ENCODE measurements at regions not wholly inside any gene's neighbourhood (a gene's known extent, or its start where the extent isn't known, plus 50 kb on each side); places are given as distances from the start of the nearest gene placed in this dataset.

- Histone ChIP-seq H3K27ac (ENCODE audit: low read depth in 2 of 2, low read length in 1 of 2) (no peak overlapping the region), H3K9me3 (ENCODE audit: control insufficient read depth in 2 of 2, insufficient read depth in 1 of 2, low read depth in 1 of 2, low read length in 1 of 2) (no peaks in the 10 kb centered on the region), H3K27me3 (ENCODE audit: control insufficient read depth in 1 of 2, insufficient read depth in 2 of 2, low read length in 2 of 2) (no peaks in the 10 kb centered on the region), H3K4me3 (ENCODE audit: low read depth in 1 of 2, low read length in 2 of 2) (no peak overlapping the region), H3K36me3 (ENCODE audit: control insufficient read depth in 2 of 2, insufficient read depth in 2 of 2, low read length in 1 of 2) (peaks cover 15 to 16% of the 10 kb centered on the region in 2 donors), H3K4me1 (ENCODE audit: control insufficient read depth in 2 of 2, insufficient read depth in 2 of 2, low read length in 1 of 2) (peaks cover 0 to 2% of the 10 kb centered on the region in 2 donors)
- 77 to 88% methylated on average over 4 of the region's 4 CpGs for WGBS, 2 donors
Measured at GRCh38 chr16:27676839-27677238, 126.9 kb downstream of the KATNIP start.

DNA sequence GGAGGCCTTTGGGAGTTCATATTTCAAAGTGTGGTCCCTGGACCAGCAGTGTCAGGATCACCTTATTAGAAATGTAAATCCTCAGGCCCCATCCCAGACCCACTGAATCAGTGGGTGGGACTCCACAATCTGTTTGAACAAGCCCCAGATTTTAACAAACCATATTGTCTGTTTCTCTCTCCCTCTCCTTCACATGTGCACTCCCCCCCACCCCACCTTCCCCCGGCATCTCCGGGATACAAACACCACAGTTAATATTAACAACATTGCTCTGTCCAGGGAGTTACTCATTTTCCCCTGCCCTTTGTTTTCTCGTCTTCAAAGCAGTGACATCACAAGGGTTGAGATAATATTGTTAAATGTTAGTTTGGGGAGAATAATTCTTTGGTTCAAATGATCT is 127.3 kb downstream of the KATNIP start:
- WGBS, 2 donors = 65 to 73% methylated on average over 3 of the region's 3 CpGs
- Histone ChIP-seq H3K27me3 (ENCODE audit: control insufficient read depth in 1 of 2, insufficient read depth in 2 of 2, low read length in 2 of 2) (no peaks in the 10 kb centered on the region), H3K4me1 (ENCODE audit: control insufficient read depth in 2 of 2, insufficient read depth in 2 of 2, low read length in 1 of 2) (peaks cover 0 to 2% of the 10 kb centered on the region in 2 donors), H3K4me3 (ENCODE audit: low read depth in 1 of 2, low read length in 2 of 2) (no peak overlapping the region), H3K9me3 (ENCODE audit: control insufficient read depth in 2 of 2, insufficient read depth in 1 of 2, low read depth in 1 of 2, low read length in 1 of 2) (no peaks in the 10 kb centered on the region), H3K36me3 (ENCODE audit: control insufficient read depth in 2 of 2, insufficient read depth in 2 of 2, low read length in 1 of 2) (peaks cover 15 to 17% of the 10 kb centered on the region in 2 donors), H3K27ac (ENCODE audit: low read depth in 2 of 2, low read length in 1 of 2) (no peak overlapping the region)

DNA sequence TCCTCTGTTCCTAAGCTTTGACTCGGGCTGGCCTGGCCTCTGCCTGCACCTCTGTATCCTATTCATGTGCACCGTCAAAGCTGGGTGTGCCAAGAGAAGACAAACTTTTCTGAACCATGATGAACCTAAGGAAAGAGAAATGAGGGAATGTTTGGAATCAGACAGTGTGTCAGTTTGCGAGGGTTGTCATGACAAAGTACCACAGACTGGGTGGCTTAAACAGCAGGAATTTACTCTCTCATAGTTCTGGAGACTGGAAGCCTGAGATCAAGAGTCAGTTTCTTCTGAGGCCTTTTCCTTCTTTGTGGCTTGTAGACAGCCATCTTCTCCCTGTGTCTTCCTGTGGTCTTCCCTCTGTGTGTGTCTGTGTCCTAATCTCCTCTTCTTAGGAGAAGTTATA is 129.0 kb downstream of the KATNIP start:
- Histone ChIP-seq H3K27ac (ENCODE audit: low read depth in 2 of 2, low read length in 1 of 2) (no peak overlapping the region), H3K9me3 (ENCODE audit: control insufficient read depth in 2 of 2, insufficient read depth in 1 of 2, low read depth in 1 of 2, low read length in 1 of 2) (no peaks in the 10 kb centered on the region), H3K36me3 (ENCODE audit: control insufficient read depth in 2 of 2, insufficient read depth in 2 of 2, low read length in 1 of 2) (peaks cover 11 to 25% of the 10 kb centered on the region in 2 donors), H3K27me3 (ENCODE audit: control insufficient read depth in 1 of 2, insufficient read depth in 2 of 2, low read length in 2 of 2) (no peaks in the 10 kb centered on the region), H3K4me1 (ENCODE audit: control insufficient read depth in 2 of 2, insufficient read depth in 2 of 2, low read length in 1 of 2) (no peaks in the 10 kb centered on the region), H3K4me3 (ENCODE audit: low read depth in 1 of 2, low read length in 2 of 2) (no peak overlapping the region)
- 90 to 92% methylated on average over 3 of the region's 3 CpGs for WGBS, 2 donors

GRCh38 chr16:27679899-27680298 is 130.0 kb downstream of the KATNIP start:
- H3K36me3 ChIP-seq (ENCODE audit: control insufficient read depth in 2 of 2, insufficient read depth in 2 of 2, low read length in 1 of 2) = peaks cover 11 to 23% of the 10 kb centered on the region in 2 donors
- no peaks in the 10 kb centered on the region for H3K9me3 ChIP-seq (ENCODE audit: control insufficient read depth in 2 of 2, insufficient read depth in 1 of 2, low read depth in 1 of 2, low read length in 1 of 2)
- no peaks in the 10 kb centered on the region for H3K4me1 ChIP-seq (ENCODE audit: control insufficient read depth in 2 of 2, insufficient read depth in 2 of 2, low read length in 1 of 2)
- WGBS, 2 donors = 82 to 88% methylated on average over 7 of the region's 7 CpGs
- no peaks in the 10 kb centered on the region for H3K27me3 ChIP-seq (ENCODE audit: control insufficient read depth in 1 of 2, insufficient read depth in 2 of 2, low read length in 2 of 2)
- H3K27ac ChIP-seq (ENCODE audit: low read depth in 2 of 2, low read length in 1 of 2) = no peak overlapping the region
- no peak overlapping the region for H3K4me3 ChIP-seq (ENCODE audit: low read depth in 1 of 2, low read length in 2 of 2)

DNA sequence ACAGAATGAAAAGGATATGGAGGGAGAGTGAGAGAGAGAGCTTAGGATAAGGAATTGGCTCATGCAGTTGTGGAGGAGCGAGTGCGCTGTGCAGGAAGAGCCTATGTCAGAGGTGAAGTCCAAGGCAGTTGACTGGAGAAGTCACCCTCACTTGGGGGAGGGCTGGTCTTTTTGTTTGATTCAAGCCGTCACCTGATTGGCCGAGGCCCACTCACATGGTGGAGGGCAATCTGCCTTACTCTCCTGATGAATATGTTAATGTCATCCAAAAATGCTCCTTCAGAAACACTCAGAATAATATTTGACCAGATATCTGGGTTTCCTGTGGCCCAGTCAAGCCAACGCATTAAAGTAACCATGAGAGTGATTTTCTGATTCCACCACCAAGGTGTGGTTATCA is 131.7 kb downstream of the KATNIP start:
- Histone ChIP-seq H3K4me3 (ENCODE audit: low read depth in 1 of 2, low read length in 2 of 2) (no peak overlapping the region), H3K9me3 (ENCODE audit: control insufficient read depth in 2 of 2, insufficient read depth in 1 of 2, low read depth in 1 of 2, low read length in 1 of 2) (no peaks in the 10 kb centered on the region), H3K36me3 (ENCODE audit: control insufficient read depth in 2 of 2, insufficient read depth in 2 of 2, low read length in 1 of 2) (peaks cover 11 to 23% of the 10 kb centered on the region in 2 donors), H3K27me3 (ENCODE audit: control insufficient read depth in 1 of 2, insufficient read depth in 2 of 2, low read length in 2 of 2) (no peaks in the 10 kb centered on the region), H3K27ac (ENCODE audit: low read depth in 2 of 2, low read length in 1 of 2) (no peak overlapping the region), H3K4me1 (ENCODE audit: control insufficient read depth in 2 of 2, insufficient read depth in 2 of 2, low read length in 1 of 2) (no peaks in the 10 kb centered on the region)
- WGBS, 2 donors = 100% methylated on average over 5 of the region's 5 CpGs

DNA sequence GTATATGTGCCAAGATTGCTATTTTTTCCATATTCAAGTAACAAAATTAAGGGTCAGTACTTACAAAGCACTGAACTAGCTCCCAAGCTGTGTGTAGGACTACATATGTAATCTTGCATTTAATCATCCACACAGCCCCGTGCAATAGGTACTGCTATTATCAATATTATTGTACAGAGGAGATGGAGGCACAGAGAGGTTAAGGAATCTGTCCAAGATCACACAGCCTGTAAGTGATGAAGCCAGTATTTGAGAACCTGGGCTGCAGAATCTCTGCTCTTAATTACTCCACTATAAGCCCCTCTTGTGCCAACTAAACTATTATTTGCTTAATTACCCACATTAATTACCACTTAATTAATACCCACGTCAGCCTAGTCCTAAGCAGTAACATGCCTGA is 134.1 kb downstream of the KATNIP start:
- WGBS, 2 donors = 90 to 92% methylated on average over 2 of the region's 2 CpGs
- peaks cover 5 to 20% of the 10 kb centered on the region in 2 donors for H3K36me3 ChIP-seq (ENCODE audit: control insufficient read depth in 2 of 2, insufficient read depth in 2 of 2, low read length in 1 of 2)
- no peak overlapping the region for H3K4me3 ChIP-seq (ENCODE audit: low read depth in 1 of 2, low read length in 2 of 2)
- no peaks in the 10 kb centered on the region for H3K9me3 ChIP-seq (ENCODE audit: control insufficient read depth in 2 of 2, insufficient read depth in 1 of 2, low read depth in 1 of 2, low read length in 1 of 2)
- H3K27ac ChIP-seq (ENCODE audit: low read depth in 2 of 2, low read length in 1 of 2) = no peak overlapping the region
- H3K4me1 ChIP-seq (ENCODE audit: control insufficient read depth in 2 of 2, insufficient read depth in 2 of 2, low read length in 1 of 2) = no peaks in the 10 kb centered on the region
- H3K27me3 ChIP-seq (ENCODE audit: control insufficient read depth in 1 of 2, insufficient read depth in 2 of 2, low read length in 2 of 2) = no peaks in the 10 kb centered on the region

GRCh38 chr16:27685807-27686206 is 135.9 kb downstream of the KATNIP start:
- no peaks in the 10 kb centered on the region for H3K9me3 ChIP-seq (ENCODE audit: control insufficient read depth in 2 of 2, insufficient read depth in 1 of 2, low read depth in 1 of 2, low read length in 1 of 2)
- WGBS, 2 donors = 57 to 64% methylated on average over 1 of the region's 1 CpG
- H3K4me1 ChIP-seq (ENCODE audit: control insufficient read depth in 2 of 2, insufficient read depth in 2 of 2, low read length in 1 of 2) = no peaks in the 10 kb centered on the region
- no peak overlapping the region for H3K4me3 ChIP-seq (ENCODE audit: low read depth in 1 of 2, low read length in 2 of 2)
- H3K27me3 ChIP-seq (ENCODE audit: control insufficient read depth in 1 of 2, insufficient read depth in 2 of 2, low read length in 2 of 2) = no peaks in the 10 kb centered on the region
- H3K27ac ChIP-seq (ENCODE audit: low read depth in 2 of 2, low read length in 1 of 2) = no peak overlapping the region
- peaks cover 5 to 11% of the 10 kb centered on the region in 2 donors for H3K36me3 ChIP-seq (ENCODE audit: control insufficient read depth in 2 of 2, insufficient read depth in 2 of 2, low read length in 1 of 2)

GRCh38 chr16:27686926-27687325 is 137.0 kb downstream of the KATNIP start:
- no peaks in the 10 kb centered on the region for H3K27me3 ChIP-seq (ENCODE audit: control insufficient read depth in 1 of 2, insufficient read depth in 2 of 2, low read length in 2 of 2)
- H3K9me3 ChIP-seq (ENCODE audit: control insufficient read depth in 2 of 2, insufficient read depth in 1 of 2, low read depth in 1 of 2, low read length in 1 of 2) = no peaks in the 10 kb centered on the region
- H3K4me1 ChIP-seq (ENCODE audit: control insufficient read depth in 2 of 2, insufficient read depth in 2 of 2, low read length in 1 of 2) = no peaks in the 10 kb centered on the region
- H3K36me3 ChIP-seq (ENCODE audit: control insufficient read depth in 2 of 2, insufficient read depth in 2 of 2, low read length in 1 of 2) = peaks cover 0 to 11% of the 10 kb centered on the region in 2 donors
- H3K4me3 ChIP-seq (ENCODE audit: low read depth in 1 of 2, low read length in 2 of 2) = no peak overlapping the region
- H3K27ac ChIP-seq (ENCODE audit: low read depth in 2 of 2, low read length in 1 of 2) = no peak overlapping the region
- WGBS, 2 donors = 76 to 77% methylated on average over 3 of the region's 3 CpGs

DNA sequence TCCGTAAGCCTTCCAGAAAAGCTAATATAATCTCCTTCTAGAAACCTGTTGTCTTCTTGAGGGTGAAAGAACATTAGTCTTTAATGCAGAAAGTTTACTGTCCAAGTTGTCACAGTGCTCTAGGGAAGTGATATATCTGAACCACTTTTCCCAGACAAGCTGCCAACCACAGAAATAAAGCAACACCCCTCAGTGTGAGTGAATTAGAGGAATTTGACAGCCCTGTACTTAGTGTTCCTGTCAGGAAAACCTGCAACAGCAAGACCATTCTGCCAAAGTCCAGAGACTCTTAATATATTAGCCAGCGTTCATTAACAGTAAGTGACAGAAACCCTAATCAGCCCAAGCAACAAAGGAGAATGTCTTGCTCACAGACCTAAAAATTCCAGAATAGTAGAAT is 137.7 kb downstream of the KATNIP start:
- H3K36me3 ChIP-seq (ENCODE audit: control insufficient read depth in 2 of 2, insufficient read depth in 2 of 2, low read length in 1 of 2) = peaks cover 1 to 7% of the 10 kb centered on the region in 2 donors
- 91% methylated on average over 2 of the region's 2 CpGs for WGBS, 2 donors
- no peaks in the 10 kb centered on the region for H3K9me3 ChIP-seq (ENCODE audit: control insufficient read depth in 2 of 2, insufficient read depth in 1 of 2, low read depth in 1 of 2, low read length in 1 of 2)
- H3K27ac ChIP-seq (ENCODE audit: low read depth in 2 of 2, low read length in 1 of 2) = no peak overlapping the region
- no peaks in the 10 kb centered on the region for H3K27me3 ChIP-seq (ENCODE audit: control insufficient read depth in 1 of 2, insufficient read depth in 2 of 2, low read length in 2 of 2)
- H3K4me3 ChIP-seq (ENCODE audit: low read depth in 1 of 2, low read length in 2 of 2) = no peak overlapping the region
- H3K4me1 ChIP-seq (ENCODE audit: control insufficient read depth in 2 of 2, insufficient read depth in 2 of 2, low read length in 1 of 2) = peaks cover 0 to 3% of the 10 kb centered on the region in 2 donors

DNA sequence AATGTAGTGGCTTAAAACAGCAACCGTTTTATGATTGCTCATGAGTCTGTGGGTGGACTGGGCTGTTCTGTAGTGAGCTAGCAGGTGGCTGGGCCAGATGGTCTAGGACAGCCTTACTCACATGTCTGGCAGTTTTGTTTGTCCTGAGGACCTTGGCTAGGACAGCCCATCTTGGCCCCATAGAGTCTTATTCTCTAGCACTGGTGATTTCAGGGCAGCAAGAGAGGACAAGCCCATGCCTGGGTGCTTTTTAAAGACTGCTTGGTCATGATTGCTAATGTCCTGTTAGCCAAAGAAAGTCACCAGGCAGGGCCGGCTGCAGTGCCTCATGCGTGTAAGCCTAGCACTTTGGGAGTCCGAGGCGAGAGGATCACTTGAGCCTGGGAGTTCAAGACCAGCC is 139.8 kb downstream of the KATNIP start:
- WGBS, 2 donors = 89 to 90% methylated on average over 5 of the region's 5 CpGs
- H3K4me1 ChIP-seq (ENCODE audit: control insufficient read depth in 2 of 2, insufficient read depth in 2 of 2, low read length in 1 of 2) = peaks cover 0 to 3% of the 10 kb centered on the region in 2 donors
- no peak overlapping the region for H3K4me3 ChIP-seq (ENCODE audit: low read depth in 1 of 2, low read length in 2 of 2)
- no peak overlapping the region for H3K27ac ChIP-seq (ENCODE audit: low read depth in 2 of 2, low read length in 1 of 2)
- peaks cover 0 to 7% of the 10 kb centered on the region in 2 donors for H3K36me3 ChIP-seq (ENCODE audit: control insufficient read depth in 2 of 2, insufficient read depth in 2 of 2, low read length in 1 of 2)
- no peaks in the 10 kb centered on the region for H3K27me3 ChIP-seq (ENCODE audit: control insufficient read depth in 1 of 2, insufficient read depth in 2 of 2, low read length in 2 of 2)
- H3K9me3 ChIP-seq (ENCODE audit: control insufficient read depth in 2 of 2, insufficient read depth in 1 of 2, low read depth in 1 of 2, low read length in 1 of 2) = no peaks in the 10 kb centered on the region
